ENCODE measurements at regions not wholly inside any gene's neighbourhood (a gene's known extent, or its start where the extent isn't known, plus 50 kb on each side); places are given as distances from the start of the nearest gene placed in this dataset.

DNA sequence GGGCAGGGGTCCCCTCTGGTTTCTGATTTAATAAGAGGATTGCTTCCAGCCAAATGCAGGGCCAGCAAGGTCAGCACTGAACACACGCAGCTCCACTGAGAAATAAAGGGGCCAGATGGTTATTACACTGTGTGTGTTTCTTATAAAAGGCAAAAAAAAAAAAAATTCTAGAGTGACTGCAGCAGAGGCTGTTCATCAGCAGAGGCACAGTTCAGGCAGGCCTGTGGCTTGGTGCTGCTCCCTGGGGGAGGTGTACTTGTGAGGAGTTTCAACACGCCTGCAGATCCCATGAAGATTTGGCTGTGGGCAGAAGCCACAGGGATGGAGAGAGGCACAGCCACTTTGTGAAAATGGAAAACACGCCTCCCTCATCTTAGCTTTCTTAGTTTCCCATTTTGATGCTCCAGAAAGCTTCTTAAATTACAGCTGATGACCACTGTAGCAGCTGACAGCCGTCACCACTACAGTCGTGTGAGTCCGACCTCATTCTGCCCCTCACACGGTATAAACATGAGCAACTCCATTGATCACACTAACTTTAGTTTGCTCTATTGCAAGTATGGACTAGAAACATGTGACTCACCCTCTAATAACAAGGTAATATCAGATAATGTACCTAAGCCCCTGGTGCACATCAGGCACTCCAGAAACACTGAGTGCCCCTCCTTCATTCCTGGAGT lies 726.5 kb upstream of the RAB6C start:
- TF ChIP-seq, protein P1, sequence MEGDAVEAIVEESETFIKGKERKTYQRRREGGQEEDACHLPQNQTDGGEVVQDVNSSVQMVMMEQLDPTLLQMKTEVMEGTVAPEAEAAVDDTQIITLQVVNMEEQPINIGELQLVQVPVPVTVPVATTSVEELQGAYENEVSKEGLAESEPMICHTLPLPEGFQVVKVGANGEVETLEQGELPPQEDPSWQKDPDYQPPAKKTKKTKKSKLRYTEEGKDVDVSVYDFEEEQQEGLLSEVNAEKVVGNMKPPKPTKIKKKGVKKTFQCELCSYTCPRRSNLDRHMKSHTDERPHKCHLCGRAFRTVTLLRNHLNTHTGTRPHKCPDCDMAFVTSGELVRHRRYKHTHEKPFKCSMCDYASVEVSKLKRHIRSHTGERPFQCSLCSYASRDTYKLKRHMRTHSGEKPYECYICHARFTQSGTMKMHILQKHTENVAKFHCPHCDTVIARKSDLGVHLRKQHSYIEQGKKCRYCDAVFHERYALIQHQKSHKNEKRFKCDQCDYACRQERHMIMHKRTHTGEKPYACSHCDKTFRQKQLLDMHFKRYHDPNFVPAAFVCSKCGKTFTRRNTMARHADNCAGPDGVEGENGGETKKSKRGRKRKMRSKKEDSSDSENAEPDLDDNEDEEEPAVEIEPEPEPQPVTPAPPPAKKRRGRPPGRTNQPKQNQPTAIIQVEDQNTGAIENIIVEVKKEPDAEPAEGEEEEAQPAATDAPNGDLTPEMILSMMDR (conservative IDR thresholded peaks at IDR 0.05; ENCODE audit: low read depth, low read length): no peak
- no peak for DNase-seq (ENCODE audit: low read depth)
- no peak overlapping the region for H3K4me3 ChIP-seq (ENCODE audit: low read length)

DNA sequence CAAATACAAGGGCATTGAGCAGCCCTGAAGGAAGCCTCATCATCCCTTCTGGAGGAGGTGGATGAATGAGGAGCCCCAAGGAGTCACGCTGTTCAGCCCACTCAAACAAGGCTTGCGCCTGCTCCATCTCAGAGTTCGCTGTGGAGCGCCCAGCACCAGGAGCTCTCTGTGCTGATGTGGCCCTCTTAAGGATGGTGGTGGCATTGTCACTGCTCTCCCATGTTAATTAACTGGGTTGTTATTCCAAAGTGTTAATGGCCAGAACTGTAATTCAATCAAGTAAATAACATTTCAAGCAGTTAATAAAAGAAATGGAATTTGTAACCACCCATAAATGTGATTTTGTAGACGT lies 726.0 kb upstream of the RAB6C start:
- TF ChIP-seq, protein P1 (conservative IDR thresholded peaks at IDR 0.05; ENCODE audit: low read depth, low read length): no peak
- no peak overlapping the region for H3K4me3 ChIP-seq (ENCODE audit: low read length)
- DNase-seq (ENCODE audit: low read depth): no peak

DNA sequence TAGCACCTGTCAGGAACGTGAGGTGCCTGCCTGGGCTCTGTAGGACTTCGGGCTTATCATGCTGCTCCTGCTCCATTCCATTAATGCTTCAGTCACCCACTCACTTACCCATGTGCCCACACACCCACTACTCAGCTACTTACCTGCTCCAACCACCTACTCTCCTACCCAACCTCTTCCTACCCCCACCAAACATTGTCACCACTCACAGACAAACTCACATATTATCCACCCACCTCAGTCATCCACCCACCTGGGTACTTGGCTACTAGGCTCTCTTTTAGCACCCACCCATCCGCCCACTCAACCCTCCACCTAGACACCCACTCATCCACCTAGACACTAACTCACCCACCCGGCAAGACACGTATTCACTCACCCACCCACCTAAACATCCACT lies 724.7 kb upstream of the RAB6C start:
- no peak for DNase-seq (ENCODE audit: low read depth)
- H3K4me3 ChIP-seq (ENCODE audit: low read length): no peak overlapping the region
- TF ChIP-seq, protein P1 (conservative IDR thresholded peaks at IDR 0.05; ENCODE audit: low read depth, low read length): no peak

DNA sequence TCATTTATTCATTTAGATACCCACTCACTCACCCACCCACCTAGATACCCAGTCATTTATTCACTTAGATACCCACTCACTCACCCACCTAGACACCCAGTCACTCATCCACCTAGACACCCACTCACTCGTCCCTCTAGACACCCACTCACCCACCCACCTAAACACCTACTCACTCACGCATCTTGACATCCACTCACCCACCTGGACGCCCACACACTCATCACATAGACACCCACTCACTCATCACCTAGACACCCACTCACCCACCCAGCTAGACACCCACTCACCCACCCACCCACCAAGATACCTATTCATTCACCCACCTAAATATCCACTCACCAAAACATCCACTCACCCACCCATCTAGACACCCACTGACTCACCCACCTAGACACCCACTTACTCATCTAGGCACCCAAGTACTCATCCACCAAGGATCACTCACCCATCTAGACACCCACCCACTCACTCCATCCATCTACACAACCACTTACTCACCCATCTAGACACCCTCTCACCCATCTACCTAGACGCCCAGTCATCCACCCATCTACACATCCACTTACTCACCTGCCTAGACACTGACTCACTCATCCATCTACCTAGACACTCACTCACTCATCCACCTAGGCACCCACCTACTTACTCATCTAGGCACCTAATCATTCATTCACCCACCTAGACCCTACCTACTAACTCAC lies 723.7 kb upstream of the RAB6C start:
- no peak for DNase-seq (ENCODE audit: low read depth)
- no peak overlapping the region for H3K4me3 ChIP-seq (ENCODE audit: low read length)
- TF ChIP-seq, protein P1 (conservative IDR thresholded peaks at IDR 0.05; ENCODE audit: low read depth, low read length): no peak

DNA sequence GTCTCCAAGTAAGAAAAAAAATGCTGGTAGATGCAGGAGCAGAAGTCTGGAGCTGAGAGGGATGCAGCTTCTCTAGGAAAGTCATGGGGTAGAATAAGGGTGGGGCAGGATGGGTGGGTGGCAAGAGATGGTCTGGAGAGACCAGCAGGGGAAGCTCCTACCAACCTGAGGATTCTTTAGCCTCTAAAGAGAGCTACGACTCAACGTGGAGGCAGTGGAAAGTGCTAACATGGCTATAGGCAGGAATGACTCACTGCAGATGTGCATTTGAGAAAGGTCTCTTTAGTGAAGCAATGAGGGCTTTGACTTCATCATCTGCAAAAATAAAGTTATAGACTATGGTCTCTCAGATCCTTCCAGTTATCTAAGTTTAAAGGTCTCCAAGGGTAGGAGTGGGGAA lies 722.8 kb upstream of the RAB6C start:
- no peak for DNase-seq (ENCODE audit: low read depth)
- TF ChIP-seq, protein P1 (conservative IDR thresholded peaks at IDR 0.05; ENCODE audit: low read depth, low read length): no peak
- H3K4me3 ChIP-seq (ENCODE audit: low read length): no peak overlapping the region

DNA sequence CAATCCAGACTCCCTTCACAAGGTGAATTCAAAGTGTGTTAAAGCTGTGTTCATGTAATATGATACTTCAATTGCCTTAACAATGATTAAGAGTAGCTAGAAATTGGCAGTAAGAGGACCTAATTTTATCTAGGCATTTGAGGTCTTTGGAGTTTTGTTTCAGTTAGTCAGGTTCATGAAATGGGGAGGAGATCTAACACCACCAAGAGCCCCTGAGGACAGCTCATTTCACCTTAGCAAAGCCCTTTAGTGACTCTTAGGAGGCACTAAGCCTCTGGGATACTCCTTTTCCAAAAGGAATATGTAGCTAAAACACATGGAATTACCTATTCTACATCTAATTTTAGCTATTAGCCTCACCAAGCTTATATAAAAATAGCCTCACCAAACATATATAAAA lies 716.5 kb upstream of the RAB6C start:
- TF ChIP-seq, protein P1 (conservative IDR thresholded peaks at IDR 0.05; ENCODE audit: low read depth, low read length): no peak
- no peak for DNase-seq (ENCODE audit: low read depth)
- no peak overlapping the region for H3K4me3 ChIP-seq (ENCODE audit: low read length)

DNA sequence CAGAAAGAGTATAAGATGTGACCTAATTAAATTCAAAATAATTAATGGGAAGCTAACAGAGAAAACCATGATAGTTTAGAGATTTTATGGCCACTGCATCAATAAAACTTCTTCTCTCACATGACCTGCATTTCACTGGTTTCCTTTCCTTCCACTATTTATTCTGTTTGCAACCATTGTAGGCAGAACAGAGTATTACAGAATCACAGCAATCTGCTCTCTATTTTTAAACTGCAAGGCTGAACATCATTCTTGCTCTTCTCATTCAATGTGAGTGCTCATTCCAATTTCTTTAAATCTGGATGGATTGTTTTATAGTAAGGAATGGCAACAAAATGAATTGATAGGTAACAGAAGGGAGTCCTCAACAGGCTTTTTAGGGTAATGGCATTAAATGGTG lies 715.5 kb upstream of the RAB6C start:
- DNase-seq (ENCODE audit: low read depth): no peak
- TF ChIP-seq, protein P1 (conservative IDR thresholded peaks at IDR 0.05; ENCODE audit: low read depth, low read length): no peak
- no peak overlapping the region for H3K4me3 ChIP-seq (ENCODE audit: low read length)

Data from retinal pigment epithelial cell (primary cell).